Superior temporal gyrus (tissue), 1 donor: ENCODE measurements at regions not wholly inside any gene's neighbourhood (a gene's known extent, or its start where the extent isn't known, plus 50 kb on each side); places are given as distances from the start of the nearest gene placed in this dataset.
A peak's percentile ranks its signal among the peaks of the same experiment; 100 is the strongest.
"Not testable (repeated sequence)": the region's sequence is repeated elsewhere in the genome, so short reads cannot be mapped to it uniquely, and the experiment has no call there.

Experiments
- DNase-seq: peaks from one replicate; pipeline ENCODE4 v3.0.0-alpha.2; 2016; ENCODE audit errors: extremely low spot score

GRCh38 chr1:183753464-183753891 is 51.4 kb upstream of the RGL1 start:
- DNase-seq = no peak

GRCh38 chr1:183744132-183744913 is 60.6 kb upstream of the RGL1 start:
- DNase-seq = no peak

GRCh38 chr1:183742355-183742754 is 62.6 kb upstream of the RGL1 start:
- DNase-seq = no peak

- no peak for DNase-seq
These were observed 65.1 kb upstream of the RGL1 start for GRCh38 chr1:183739741-183740271.

GRCh38 chr1:183739082-183739481 is 65.8 kb upstream of the RGL1 start:
- DNase-seq = no peak

GRCh38 chr1:183737916-183738315 is 67.0 kb upstream of the RGL1 start:
- DNase-seq = not testable (repeated sequence)

GRCh38 chr1:183736343-183736742 is 68.6 kb upstream of the RGL1 start:
- no peak for DNase-seq

- no peak for DNase-seq
These were observed 69.7 kb upstream of the RGL1 start for GRCh38 chr1:183735069-183735860.

GRCh38 chr1:183734543-183735036 is 70.3 kb upstream of the RGL1 start:
- DNase-seq = peak; percentile 55

GRCh38 chr1:183733715-183734114 is 71.2 kb upstream of the RGL1 start:
- DNase-seq = peak; percentile 34

GRCh38 chr1:183732236-183732880 is 72.6 kb upstream of the RGL1 start:
- no peak for DNase-seq

- DNase-seq = no peak
These were observed 73.9 kb upstream of the RGL1 start for GRCh38 chr1:183730886-183731573.

GRCh38 chr1:183730107-183730724 is 74.7 kb upstream of the RGL1 start:
- no peak for DNase-seq

- no peak for DNase-seq
These were observed 73.7 kb upstream of the APOBEC4 start for GRCh38 chr1:183726825-183727224.

- DNase-seq = no peak
These were observed 71.4 kb upstream of the APOBEC4 start for GRCh38 chr1:183724350-183725042.

GRCh38 chr1:183723571-183723970 is 70.5 kb upstream of the APOBEC4 start:
- DNase-seq = no peak

GRCh38 chr1:183721041-183721440 is 67.9 kb upstream of the APOBEC4 start:
- no peak for DNase-seq

- no peak for DNase-seq
These were observed 66.9 kb upstream of the APOBEC4 start for GRCh38 chr1:183720028-183720427.

- no peak for DNase-seq
These were observed 66.2 kb upstream of the APOBEC4 start for GRCh38 chr1:183719289-183719688.

- no peak for DNase-seq
These were observed 63.2 kb upstream of the APOBEC4 start for GRCh38 chr1:183716286-183716685.
